ENCODE measurements at regions not wholly inside any gene's neighbourhood (a gene's known extent, or its start where the extent isn't known, plus 50 kb on each side); places are given as distances from the start of the nearest gene placed in this dataset.
"Not testable (repeated sequence)": the region's sequence is repeated elsewhere in the genome, so short reads cannot be mapped to it uniquely, and the experiment has no call there.

DNA sequence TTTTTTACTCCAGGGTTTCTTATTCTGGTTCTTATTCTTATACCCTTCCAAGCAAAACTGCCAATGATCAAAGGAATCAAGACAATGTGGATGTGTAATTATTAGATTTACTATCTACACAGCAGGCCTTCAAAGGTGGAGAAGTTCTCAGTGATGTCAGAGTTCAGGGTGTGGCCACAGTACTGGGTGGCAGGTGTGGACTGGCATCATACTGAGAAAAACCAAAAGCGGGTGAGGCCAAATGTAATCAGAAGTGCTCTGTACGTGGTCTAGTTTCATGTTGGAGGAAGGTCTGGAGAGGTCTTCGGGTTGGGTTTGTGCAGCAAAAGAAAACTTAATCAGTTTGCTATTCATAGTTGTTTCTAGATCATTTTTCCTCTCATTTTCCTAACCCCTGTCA, 138.5 kb upstream of the GOLGA6L4 start:
- TF ChIP-seq POLR2AphosphoS5 (IDR thresholded peaks at IDR 0.05; ENCODE audit: low read depth, low read length); CTCF (IDR thresholded peaks at IDR 0.05); REST (IDR thresholded peaks at IDR 0.05; ENCODE audit: insufficient read depth in 1 of 2, low read depth in 2 of 2, low read length in 1 of 2); SIN3A (IDR thresholded peaks at IDR 0.05; ENCODE audit: borderline replicate concordance, insufficient read depth, low read depth, low read length); TCF7L2 (IDR thresholded peaks at IDR 0.05; ENCODE audit: low read depth, low read length): not testable (repeated sequence)

Measured in Panc1 (cell line).